ENCODE measurements at regions not wholly inside any gene's neighbourhood (a gene's known extent, or its start where the extent isn't known, plus 50 kb on each side); places are given as distances from the start of the nearest gene placed in this dataset.

DNA sequence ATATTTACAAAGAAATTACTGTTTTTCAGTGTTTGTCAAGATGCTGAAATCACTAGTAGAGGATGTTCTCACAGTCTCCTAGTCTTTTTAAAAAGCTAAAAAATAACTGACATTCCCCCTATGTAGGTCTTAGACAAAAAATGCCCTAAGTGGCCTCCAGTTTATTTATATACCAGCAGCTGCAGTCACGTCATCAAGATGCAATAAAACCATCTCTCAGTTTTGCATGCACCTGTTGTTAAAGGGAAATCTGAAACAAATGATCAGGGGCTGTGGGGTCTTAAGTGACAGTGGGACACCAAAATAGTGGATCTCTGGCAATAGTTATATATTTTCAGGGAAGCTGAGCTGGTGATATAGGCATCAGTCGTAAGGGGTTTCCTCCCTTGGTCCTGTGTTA is 146.5 kb upstream of the ARPP21 start:
- Histone ChIP-seq H3K9ac (ENCODE audit: control insufficient read depth, extremely low read depth, insufficient read depth, low read length) (no peak overlapping the region), H4K20me1 (ENCODE audit: control insufficient read depth, extremely low read depth, insufficient read depth, low read length) (no peaks in the 10 kb centered on the region), H3K9me1 (ENCODE audit: control insufficient read depth, extremely low read depth, insufficient read depth, low read length) (no peaks in the 10 kb centered on the region), H3K4me2 (ENCODE audit: control insufficient read depth, extremely low read depth, insufficient read depth, low read depth, low read length) (no peak overlapping the region), H3K4me1 (ENCODE audit: control insufficient read depth, extremely low read depth, insufficient read depth, low read length) (no peaks in the 10 kb centered on the region), H3K36me3 (ENCODE audit: control insufficient read depth in 2 of 2, extremely low read depth in 1 of 2, insufficient read depth in 2 of 2, low read length in 2 of 2) (no peaks in the 10 kb centered on the region), H3K9me3 (ENCODE audit: control insufficient read depth, low read depth, low read length) (no peaks in the 10 kb centered on the region), H3K27me3 (ENCODE audit: control insufficient read depth, extremely low read depth, insufficient read depth, low read length) (no peaks in the 10 kb centered on the region), H2AFZ (ENCODE audit: control insufficient read depth, low read length) (no peak overlapping the region), H3K4me3 (ENCODE audit: control insufficient read depth in 2 of 3, extremely low read depth in 1 of 3, insufficient read depth in 2 of 3, low read depth in 1 of 3, low read length in 3 of 3) (no peak overlapping the region), H3K27ac (ENCODE audit: control insufficient read depth, insufficient read depth, low read length) (no peak overlapping the region), H3K79me2 (ENCODE audit: control insufficient read depth, insufficient read depth, low read length) (no peaks in the 10 kb centered on the region)
- DNase-seq (ENCODE audit: low read depth, low spot score) (no peak), FAIRE-seq (no peak)
- dilution Hi-C loops (cut with MboI; ENCODE audit: extremely low pct_ligation_motif_present, low sequenced_read_pairs), result no loop called here
- no peak for TF ChIP-seq EZH2 (IDR thresholded peaks at IDR 0.05; ENCODE audit: low read length)
- TF ChIP-seq, protein P1, sequence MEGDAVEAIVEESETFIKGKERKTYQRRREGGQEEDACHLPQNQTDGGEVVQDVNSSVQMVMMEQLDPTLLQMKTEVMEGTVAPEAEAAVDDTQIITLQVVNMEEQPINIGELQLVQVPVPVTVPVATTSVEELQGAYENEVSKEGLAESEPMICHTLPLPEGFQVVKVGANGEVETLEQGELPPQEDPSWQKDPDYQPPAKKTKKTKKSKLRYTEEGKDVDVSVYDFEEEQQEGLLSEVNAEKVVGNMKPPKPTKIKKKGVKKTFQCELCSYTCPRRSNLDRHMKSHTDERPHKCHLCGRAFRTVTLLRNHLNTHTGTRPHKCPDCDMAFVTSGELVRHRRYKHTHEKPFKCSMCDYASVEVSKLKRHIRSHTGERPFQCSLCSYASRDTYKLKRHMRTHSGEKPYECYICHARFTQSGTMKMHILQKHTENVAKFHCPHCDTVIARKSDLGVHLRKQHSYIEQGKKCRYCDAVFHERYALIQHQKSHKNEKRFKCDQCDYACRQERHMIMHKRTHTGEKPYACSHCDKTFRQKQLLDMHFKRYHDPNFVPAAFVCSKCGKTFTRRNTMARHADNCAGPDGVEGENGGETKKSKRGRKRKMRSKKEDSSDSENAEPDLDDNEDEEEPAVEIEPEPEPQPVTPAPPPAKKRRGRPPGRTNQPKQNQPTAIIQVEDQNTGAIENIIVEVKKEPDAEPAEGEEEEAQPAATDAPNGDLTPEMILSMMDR (optimal IDR thresholded peaks at IDR 0.05 in 1 of 3, IDR thresholded peaks at IDR 0.05 in 1 of 3, conservative IDR thresholded peaks at IDR 0.05 in 1 of 3; ENCODE audit: extremely low read depth in 1 of 3, insufficient read depth in 2 of 3, low read length in 3 of 3), result no peak

DNA sequence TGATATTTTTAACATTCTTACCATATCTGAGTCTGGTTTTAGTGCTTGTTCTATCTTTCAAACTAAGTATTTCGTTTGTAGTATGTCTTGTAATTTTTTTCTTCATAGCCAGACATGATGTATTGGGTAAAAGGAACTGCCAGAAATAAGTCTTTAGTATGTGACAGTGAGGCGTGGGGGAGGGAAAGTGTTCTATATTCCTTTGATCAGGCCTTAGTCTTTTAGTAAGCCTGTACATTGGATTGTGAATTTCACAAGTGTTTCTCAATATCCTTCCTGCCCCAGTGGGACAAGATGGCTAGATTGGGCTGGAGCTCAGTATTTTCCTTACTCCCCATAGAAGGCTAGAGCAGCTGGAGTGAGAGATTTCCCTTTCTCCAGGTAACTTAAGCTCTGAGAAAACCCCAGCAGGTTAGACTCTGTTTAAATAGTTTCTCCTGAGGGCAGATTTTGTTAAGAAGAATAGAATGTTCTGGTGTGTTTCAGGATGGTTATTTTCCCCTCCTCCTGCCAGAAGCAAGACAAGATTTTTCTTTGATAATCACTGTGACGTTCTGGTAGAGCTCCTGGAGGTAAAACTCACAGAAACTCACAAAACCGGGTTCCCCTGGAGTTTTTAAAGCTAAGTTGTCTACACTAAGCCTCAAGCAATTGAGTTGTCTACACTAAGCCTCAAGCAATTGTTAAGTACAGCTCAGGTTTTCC is 140.7 kb upstream of the ARPP21 start:
- Histone ChIP-seq H3K9me3 (ENCODE audit: control insufficient read depth, low read depth, low read length) (no peaks in the 10 kb centered on the region), H3K4me1 (ENCODE audit: control insufficient read depth, extremely low read depth, insufficient read depth, low read length) (no peaks in the 10 kb centered on the region), H3K9me1 (ENCODE audit: control insufficient read depth, extremely low read depth, insufficient read depth, low read length) (no peaks in the 10 kb centered on the region), H3K4me2 (ENCODE audit: control insufficient read depth, extremely low read depth, insufficient read depth, low read depth, low read length) (no peak overlapping the region), H2AFZ (ENCODE audit: control insufficient read depth, low read length) (no peak overlapping the region), H3K4me3 (ENCODE audit: control insufficient read depth in 2 of 3, extremely low read depth in 1 of 3, insufficient read depth in 2 of 3, low read depth in 1 of 3, low read length in 3 of 3) (no peak overlapping the region), H3K27ac (ENCODE audit: control insufficient read depth, insufficient read depth, low read length) (no peak overlapping the region), H3K27me3 (ENCODE audit: control insufficient read depth, extremely low read depth, insufficient read depth, low read length) (no peaks in the 10 kb centered on the region), H4K20me1 (ENCODE audit: control insufficient read depth, extremely low read depth, insufficient read depth, low read length) (no peaks in the 10 kb centered on the region), H3K79me2 (ENCODE audit: control insufficient read depth, insufficient read depth, low read length) (no peaks in the 10 kb centered on the region), H3K9ac (ENCODE audit: control insufficient read depth, extremely low read depth, insufficient read depth, low read length) (no peak overlapping the region), H3K36me3 (ENCODE audit: control insufficient read depth in 2 of 2, extremely low read depth in 1 of 2, insufficient read depth in 2 of 2, low read length in 2 of 2) (no peaks in the 10 kb centered on the region)
- FAIRE-seq, result no peak
- no peak for DNase-seq (ENCODE audit: low read depth, low spot score)
- dilution Hi-C loops (cut with MboI; ENCODE audit: extremely low pct_ligation_motif_present, low sequenced_read_pairs), result no loop called here
- no peak for TF ChIP-seq EZH2 (IDR thresholded peaks at IDR 0.05; ENCODE audit: low read length)
- TF ChIP-seq, protein P1 (optimal IDR thresholded peaks at IDR 0.05 in 1 of 3, IDR thresholded peaks at IDR 0.05 in 1 of 3, conservative IDR thresholded peaks at IDR 0.05 in 1 of 3; ENCODE audit: extremely low read depth in 1 of 3, insufficient read depth in 2 of 3, low read length in 3 of 3), result no peak

Data from keratinocyte (primary cell).